Activated CD4-positive, alpha-beta memory T cell treated with anti-CD3 and anti-CD28 coated beads, Interleukin-2, amount 10 ng/mL, durations not matched to agents 7 days and 5 days (primary cell): ENCODE measurements at regions not wholly inside any gene's neighbourhood (a gene's known extent, or its start where the extent isn't known, plus 50 kb on each side); places are given as distances from the start of the nearest gene placed in this dataset.

ENCODE experiments used
- CTCF ChIA-PET: fragments of 350-600 bp; sonication (Branson Sonifier 250); formaldehyde crosslinking; loops from one replicate; lab custom pipeline; 2021; ENCODE audit warnings: antibody characterized with exemption, inconsistent platforms; lab: Charles Lee
- POLR2A ChIA-PET: fragments of 350-600 bp; sonication (Branson Sonifier 250); formaldehyde crosslinking; loops from one replicate; lab custom pipeline; 2021; ENCODE audit warnings: antibody characterized with exemption; lab: Charles Lee
- DNase-seq: peaks from one replicate; pipeline ENCODE4 v3.0.0-alpha.2; 2020
- H3K27ac Mint-ChIP-seq: one replicate; pipeline ENCODE4 v1.8.0; 2021; ENCODE audit warnings: mild to moderate bottlenecking, mixed read lengths
- H3K27me3 Mint-ChIP-seq: one replicate; pipeline ENCODE4 v1.8.0; 2021; ENCODE audit warnings: mixed read lengths
- H3K36me3 Mint-ChIP-seq: one replicate; pipeline ENCODE4 v1.8.0; 2021; ENCODE audit warnings: low read depth, mixed read lengths
- H3K4me1 Mint-ChIP-seq: one replicate; pipeline ENCODE4 v1.8.0; 2021; ENCODE audit warnings: mixed read lengths
- H3K4me3 Mint-ChIP-seq: one replicate; pipeline ENCODE4 v1.8.0; 2021; ENCODE audit warnings: mild to moderate bottlenecking, mixed read lengths
- H3K9me3 Mint-ChIP-seq: one replicate; pipeline ENCODE4 v1.8.0; 2021; ENCODE audit warnings: mixed read lengths

DNA sequence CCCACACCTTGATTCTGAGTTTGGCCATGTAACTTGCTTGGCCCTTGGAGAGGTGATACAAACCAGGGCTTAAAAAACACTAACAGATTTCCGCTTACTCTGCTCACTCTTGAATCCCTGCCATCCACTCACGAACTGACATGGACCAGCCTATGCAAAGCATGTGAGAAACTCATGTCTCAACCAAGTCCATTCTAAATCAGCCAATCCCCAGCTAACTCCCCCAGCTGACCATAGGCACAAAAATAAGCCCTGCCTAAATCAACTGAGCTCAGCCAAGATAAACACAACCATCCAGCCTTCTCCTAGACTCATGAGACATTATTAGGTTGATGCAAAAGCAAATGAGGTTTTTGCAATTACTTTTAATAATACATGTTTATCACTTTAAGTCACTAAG is 353.9 kb upstream of the TBX3 start:
- Mint-ChIP-seq H3K4me3 (no peak overlapping the region), H3K9me3 (peaks cover 5% of the 10 kb centered on the region), H3K27me3 (no peaks in the 10 kb centered on the region), H3K4me1 (no peaks in the 10 kb centered on the region), H3K27ac (no peak overlapping the region), H3K36me3 (no peaks in the 10 kb centered on the region)
- ChIA-PET CTCF (no interaction called here), POLR2A (no interaction called here)
- DNase-seq, result no peak

DNA sequence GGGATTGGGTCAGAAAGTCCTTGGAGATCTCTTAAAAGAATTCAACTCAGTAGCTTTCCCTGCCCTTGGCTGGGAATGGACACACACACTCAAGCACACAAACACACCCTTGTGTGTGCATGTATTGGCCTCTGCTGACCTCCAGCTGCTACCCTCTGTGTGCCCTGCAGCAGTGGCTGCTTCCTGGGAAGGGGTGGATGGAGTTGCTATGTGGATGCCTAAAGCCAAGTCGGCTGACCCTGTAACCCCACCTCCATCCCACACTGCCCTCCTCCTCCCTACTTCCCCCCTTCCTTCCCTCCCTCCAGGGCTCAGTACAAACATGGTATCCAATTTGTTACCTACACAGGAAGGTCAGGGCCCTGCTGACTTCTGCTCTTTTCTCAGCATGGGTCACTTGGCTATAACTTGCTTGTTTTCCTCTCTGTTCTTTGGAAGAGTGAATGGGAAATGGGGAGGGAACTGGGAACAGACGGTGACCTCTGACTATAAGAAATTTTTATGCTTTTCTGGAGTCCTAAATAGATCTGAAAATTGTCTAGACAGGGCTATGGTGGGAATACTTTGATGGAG is 351.6 kb upstream of the TBX3 start:
- ChIA-PET CTCF (no interaction called here), POLR2A (no interaction called here)
- DNase-seq, result no peak
- Mint-ChIP-seq H3K36me3 (no peaks in the 10 kb centered on the region), H3K27ac (no peak overlapping the region), H3K27me3 (no peaks in the 10 kb centered on the region), H3K4me3 (no peak overlapping the region), H3K4me1 (no peaks in the 10 kb centered on the region), H3K9me3 (peaks cover 5% of the 10 kb centered on the region)

DNA sequence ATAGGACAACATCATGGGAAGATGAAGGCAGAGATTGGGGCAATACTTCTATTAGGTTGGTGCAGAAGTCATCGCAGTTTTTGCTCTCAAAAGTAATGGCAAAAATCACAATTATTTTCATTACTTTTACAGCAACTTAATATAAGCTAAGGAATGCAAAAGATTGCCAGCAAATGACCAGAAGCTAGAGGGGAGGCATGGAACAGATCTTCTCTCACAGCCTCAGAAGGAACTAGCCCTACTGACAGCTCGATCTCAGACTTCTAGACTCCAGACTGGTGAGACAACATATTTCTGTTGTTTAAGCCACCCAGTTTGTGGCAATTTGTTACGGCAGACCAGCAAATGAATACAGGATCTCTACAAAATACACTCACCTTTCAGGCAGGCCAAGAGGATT is 348.5 kb upstream of the TBX3 start:
- no peak overlapping the region for H3K27ac Mint-ChIP-seq
- ChIA-PET POLR2A (no interaction called here), CTCF (no interaction called here)
- no peak overlapping the region for H3K4me3 Mint-ChIP-seq
- no peaks in the 10 kb centered on the region for H3K36me3 Mint-ChIP-seq
- H3K27me3 Mint-ChIP-seq, result no peaks in the 10 kb centered on the region
- no peak for DNase-seq
- no peaks in the 10 kb centered on the region for H3K4me1 Mint-ChIP-seq
- H3K9me3 Mint-ChIP-seq, result peaks cover 6% of the 10 kb centered on the region

DNA sequence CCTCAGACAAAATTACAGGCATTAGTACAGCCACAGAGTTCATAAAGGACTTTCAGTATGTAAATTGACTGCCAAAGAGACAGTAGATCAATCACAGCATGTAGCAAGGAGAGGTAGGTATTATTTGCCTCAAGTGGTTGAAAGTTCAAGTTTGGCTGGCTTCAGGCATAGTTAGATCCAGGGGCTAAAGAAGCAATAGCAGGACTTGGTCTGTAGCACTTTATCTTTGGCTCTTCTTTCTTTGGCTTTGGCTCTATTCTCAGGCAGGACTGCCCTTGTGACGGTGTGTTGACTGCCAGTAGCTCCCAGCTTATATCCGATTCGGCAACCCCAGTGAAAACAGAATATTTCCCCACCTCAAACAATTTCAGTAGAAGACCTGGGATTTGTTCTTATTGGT is 346.0 kb upstream of the TBX3 start:
- H3K36me3 Mint-ChIP-seq, result no peaks in the 10 kb centered on the region
- H3K4me1 Mint-ChIP-seq, result no peaks in the 10 kb centered on the region
- POLR2A ChIA-PET, result no interaction called here
- no peaks in the 10 kb centered on the region for H3K27me3 Mint-ChIP-seq
- H3K27ac Mint-ChIP-seq, result no peak overlapping the region
- no peak for DNase-seq
- no peak overlapping the region for H3K4me3 Mint-ChIP-seq
- H3K9me3 Mint-ChIP-seq, result peaks cover 8% of the 10 kb centered on the region
- CTCF ChIA-PET, result no interaction called here

DNA sequence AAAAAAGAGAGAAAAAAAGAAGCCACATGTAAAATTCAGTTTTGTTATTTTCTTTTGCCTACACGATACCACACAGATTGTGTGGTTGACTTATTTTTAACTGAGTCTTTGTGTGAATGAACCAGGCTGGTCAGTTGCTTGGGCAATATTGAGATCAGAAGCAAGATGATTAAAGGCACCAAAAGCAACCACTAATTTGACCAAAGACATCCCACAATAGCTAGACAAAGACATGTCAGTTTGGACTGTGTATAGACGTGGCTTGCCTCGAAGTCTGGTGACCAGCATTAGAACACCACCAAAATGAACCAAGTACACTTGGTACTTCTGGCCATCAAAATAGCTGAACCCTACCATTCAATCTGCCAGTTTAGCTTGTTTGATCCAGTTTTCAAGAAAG is 340.6 kb upstream of the TBX3 start:
- Mint-ChIP-seq H3K4me1 (no peaks in the 10 kb centered on the region), H3K36me3 (no peaks in the 10 kb centered on the region), H3K27ac (no peak overlapping the region), H3K27me3 (no peaks in the 10 kb centered on the region), H3K9me3 (peaks cover 13% of the 10 kb centered on the region), H3K4me3 (no peak overlapping the region)
- ChIA-PET CTCF (no interaction called here), POLR2A (no interaction called here)
- DNase-seq, result no peak

DNA sequence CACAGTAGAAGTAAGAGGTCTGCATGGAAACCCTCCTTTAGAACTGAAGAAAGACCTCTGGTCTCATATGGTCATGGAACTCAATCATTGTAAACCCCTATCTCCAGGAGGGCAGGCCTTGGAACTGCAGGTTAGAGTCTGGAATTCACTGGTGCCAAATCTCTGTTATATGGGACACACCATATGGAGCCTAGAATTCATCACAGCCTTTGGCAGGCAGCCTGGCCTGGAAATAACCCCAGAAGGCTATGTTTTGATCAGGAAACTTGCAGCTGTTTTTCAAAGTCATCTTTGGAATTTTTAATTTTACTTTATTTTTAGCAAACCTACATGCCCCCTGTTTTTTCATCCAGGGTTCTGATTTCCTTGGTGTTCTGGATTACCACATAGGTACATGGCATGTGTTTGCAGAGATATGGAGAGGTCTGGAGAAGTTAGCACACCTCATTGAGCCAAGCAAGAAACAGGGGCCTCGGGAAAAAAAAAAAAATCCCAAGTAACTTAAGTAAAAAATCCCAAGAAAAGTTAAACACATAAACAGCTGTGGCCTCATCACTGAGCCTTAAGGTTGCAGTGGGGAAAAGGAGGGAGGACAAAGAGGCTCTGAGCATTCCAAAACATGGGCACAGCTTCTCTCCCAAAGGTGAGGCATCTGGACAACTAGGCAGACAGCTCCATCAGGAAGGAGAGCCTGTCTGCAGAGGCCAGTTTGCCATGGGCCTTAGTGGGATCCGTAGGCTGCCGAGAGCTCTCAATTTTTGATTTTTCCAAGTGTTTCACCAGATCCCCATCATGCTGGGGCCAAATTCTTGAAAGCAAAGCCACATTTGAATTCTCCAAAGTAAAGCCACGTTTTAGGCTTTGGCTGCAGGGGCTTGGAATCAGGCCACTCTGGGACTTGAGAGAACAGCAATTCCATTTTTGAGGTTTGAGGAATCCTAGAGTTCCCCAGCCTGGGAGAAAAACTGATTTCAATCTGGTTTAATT is 339.6 kb upstream of the TBX3 start:
- no peaks in the 10 kb centered on the region for H3K4me1 Mint-ChIP-seq
- H3K4me3 Mint-ChIP-seq, result no peak overlapping the region
- no peaks in the 10 kb centered on the region for H3K36me3 Mint-ChIP-seq
- DNase-seq, result no peak
- peaks cover 14% of the 10 kb centered on the region for H3K9me3 Mint-ChIP-seq
- POLR2A ChIA-PET, result no interaction called here
- H3K27ac Mint-ChIP-seq, result no peak overlapping the region
- CTCF ChIA-PET, result interaction anchor here (0.5 kb wide), 1 partner anchor 129 kb away, joined by 4 read pairs; no protein-coding TSS in a partner anchor
- H3K27me3 Mint-ChIP-seq, result no peaks in the 10 kb centered on the region

DNA sequence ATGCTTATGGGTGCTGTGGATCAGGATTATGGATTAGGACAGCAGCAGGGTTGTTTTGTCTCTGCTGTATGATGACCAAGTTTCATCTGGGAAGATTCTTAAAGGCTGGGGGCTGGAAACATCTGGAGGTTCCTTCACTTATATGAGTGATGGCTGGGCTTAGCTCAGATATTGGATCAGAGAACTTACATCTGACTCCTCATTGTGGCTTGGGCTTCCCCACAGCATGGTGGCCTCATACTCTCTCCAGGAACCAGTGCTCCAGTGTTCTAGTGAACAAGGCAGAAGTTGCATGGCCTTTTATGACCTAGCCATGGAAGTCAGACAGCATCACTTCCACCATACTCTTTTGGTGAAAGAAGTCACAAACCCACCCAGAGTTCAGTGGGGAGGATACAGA is 336.1 kb upstream of the TBX3 start:
- ChIA-PET POLR2A (no interaction called here), CTCF (no interaction called here)
- H3K36me3 Mint-ChIP-seq, result no peaks in the 10 kb centered on the region
- peaks cover 10% of the 10 kb centered on the region for H3K9me3 Mint-ChIP-seq
- no peak overlapping the region for H3K4me3 Mint-ChIP-seq
- no peaks in the 10 kb centered on the region for H3K27me3 Mint-ChIP-seq
- H3K27ac Mint-ChIP-seq, result no peak overlapping the region
- DNase-seq, result no peak
- H3K4me1 Mint-ChIP-seq, result no peaks in the 10 kb centered on the region

DNA sequence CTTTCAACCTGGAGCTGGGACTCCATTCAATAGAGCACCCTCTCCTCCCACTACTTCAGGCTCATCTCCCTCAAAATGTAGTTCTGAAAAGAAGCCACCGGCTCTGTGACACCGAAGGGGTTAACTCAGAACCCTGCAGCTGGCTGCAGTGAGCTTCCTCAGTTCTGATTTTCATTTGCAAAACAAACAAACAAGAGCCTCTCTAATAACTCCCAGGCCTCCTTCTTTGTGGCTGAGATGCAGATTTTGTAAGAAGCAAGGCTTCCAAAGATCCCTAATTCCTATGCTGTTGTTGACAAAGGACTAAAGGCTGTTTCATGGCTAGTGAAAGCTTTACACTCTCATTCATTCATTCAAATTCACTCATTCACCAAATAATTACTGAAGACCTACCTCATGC is 333.4 kb upstream of the TBX3 start:
- H3K27me3 Mint-ChIP-seq, result no peaks in the 10 kb centered on the region
- H3K4me3 Mint-ChIP-seq, result no peak overlapping the region
- H3K36me3 Mint-ChIP-seq, result no peaks in the 10 kb centered on the region
- peaks cover 13% of the 10 kb centered on the region for H3K9me3 Mint-ChIP-seq
- ChIA-PET CTCF (no interaction called here), POLR2A (no interaction called here)
- no peaks in the 10 kb centered on the region for H3K4me1 Mint-ChIP-seq
- H3K27ac Mint-ChIP-seq, result no peak overlapping the region
- DNase-seq, result no peak

DNA sequence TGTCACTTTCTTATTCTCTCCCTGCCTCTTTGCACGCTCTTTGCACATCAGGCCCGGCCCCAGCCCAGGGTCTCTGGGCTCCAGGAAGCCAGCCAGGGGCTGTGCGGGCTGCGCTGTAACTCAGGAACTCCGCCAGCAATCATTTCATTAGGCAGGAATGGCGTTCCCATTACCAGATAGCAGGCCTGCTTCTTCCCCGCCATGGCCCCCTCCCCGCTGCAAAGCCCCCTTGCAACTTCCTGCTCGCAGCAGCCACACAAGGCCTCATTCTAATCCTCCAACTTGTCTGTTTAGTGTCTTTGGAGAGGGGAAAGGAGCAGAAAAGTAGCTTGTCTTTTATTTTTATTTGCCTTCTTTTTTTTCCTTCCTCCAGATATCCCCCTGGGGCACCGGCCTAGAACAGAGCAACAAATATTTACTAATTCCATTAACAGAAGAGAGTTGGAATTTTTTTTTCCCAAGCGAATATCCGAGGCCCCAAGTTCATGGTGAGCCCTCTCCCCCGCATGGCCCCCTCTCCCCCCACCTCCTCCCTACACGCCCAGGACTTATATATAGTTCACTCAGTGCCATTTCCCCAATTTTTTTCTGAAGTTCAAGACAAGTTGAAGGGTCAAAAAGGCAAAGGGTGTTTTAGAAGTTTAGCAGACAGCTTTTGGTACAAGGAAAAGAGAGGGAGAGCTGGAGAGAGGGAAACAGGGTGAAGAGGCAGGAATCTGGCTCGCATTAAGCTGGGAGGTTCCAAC is 329.4 kb upstream of the TBX3 start:
- Mint-ChIP-seq H3K27me3 (no peaks in the 10 kb centered on the region), H3K27ac (no peak overlapping the region), H3K9me3 (peaks cover 5% of the 10 kb centered on the region), H3K4me1 (no peaks in the 10 kb centered on the region), H3K4me3 (no peak overlapping the region), H3K36me3 (no peaks in the 10 kb centered on the region)
- POLR2A ChIA-PET, result no interaction called here
- DNase-seq, result no peak
- CTCF ChIA-PET, result no interaction called here

DNA sequence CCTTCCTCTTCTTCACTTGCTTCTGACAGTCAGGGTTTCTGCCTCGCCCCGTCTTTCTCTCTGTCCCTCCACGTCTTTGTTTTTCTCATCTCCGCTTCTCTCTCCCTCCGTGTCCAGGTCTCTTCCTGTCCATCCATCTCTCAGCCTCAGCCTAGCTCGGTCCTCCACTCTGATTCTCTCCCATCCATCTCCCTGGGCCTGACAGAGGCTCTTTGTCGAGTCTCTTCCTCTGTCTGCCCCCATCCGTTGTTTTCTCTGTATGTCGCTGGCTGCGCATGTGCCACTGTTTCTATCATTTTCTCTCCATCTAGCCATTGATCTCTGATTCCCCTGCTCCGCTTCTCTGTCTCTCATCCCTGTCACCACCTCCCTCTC is 328.9 kb upstream of the TBX3 start:
- peaks cover 9% of the 10 kb centered on the region for H3K9me3 Mint-ChIP-seq
- H3K27me3 Mint-ChIP-seq, result no peaks in the 10 kb centered on the region
- no peak for DNase-seq
- no peak overlapping the region for H3K27ac Mint-ChIP-seq
- no peaks in the 10 kb centered on the region for H3K4me1 Mint-ChIP-seq
- ChIA-PET CTCF (no interaction called here), POLR2A (no interaction called here)
- no peak overlapping the region for H3K4me3 Mint-ChIP-seq
- no peaks in the 10 kb centered on the region for H3K36me3 Mint-ChIP-seq

DNA sequence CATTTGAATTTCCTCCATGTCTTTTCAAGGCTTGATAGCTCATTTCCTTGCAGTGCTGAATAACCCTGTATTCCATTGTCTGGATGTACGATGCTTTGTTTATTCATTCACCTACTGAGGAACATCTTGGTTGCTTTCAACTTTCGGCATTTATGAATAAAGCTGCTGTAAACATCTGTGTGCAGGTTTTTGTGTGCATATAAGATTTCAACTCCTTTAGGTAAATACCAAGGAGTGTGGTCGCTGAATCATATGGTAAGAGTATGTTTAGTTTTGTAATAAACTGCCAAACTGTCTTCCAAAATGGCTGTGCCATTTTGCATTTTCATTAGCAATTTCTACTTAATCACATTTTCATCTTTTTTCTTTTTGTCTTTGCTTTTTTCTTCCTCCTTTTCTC is 327.7 kb upstream of the TBX3 start:
- POLR2A ChIA-PET, result no interaction called here
- H3K9me3 Mint-ChIP-seq, result peaks cover 9% of the 10 kb centered on the region
- no peak for DNase-seq
- H3K27ac Mint-ChIP-seq, result no peak overlapping the region
- H3K4me3 Mint-ChIP-seq, result no peak overlapping the region
- no peaks in the 10 kb centered on the region for H3K36me3 Mint-ChIP-seq
- CTCF ChIA-PET, result no interaction called here
- H3K4me1 Mint-ChIP-seq, result no peaks in the 10 kb centered on the region
- no peaks in the 10 kb centered on the region for H3K27me3 Mint-ChIP-seq

DNA sequence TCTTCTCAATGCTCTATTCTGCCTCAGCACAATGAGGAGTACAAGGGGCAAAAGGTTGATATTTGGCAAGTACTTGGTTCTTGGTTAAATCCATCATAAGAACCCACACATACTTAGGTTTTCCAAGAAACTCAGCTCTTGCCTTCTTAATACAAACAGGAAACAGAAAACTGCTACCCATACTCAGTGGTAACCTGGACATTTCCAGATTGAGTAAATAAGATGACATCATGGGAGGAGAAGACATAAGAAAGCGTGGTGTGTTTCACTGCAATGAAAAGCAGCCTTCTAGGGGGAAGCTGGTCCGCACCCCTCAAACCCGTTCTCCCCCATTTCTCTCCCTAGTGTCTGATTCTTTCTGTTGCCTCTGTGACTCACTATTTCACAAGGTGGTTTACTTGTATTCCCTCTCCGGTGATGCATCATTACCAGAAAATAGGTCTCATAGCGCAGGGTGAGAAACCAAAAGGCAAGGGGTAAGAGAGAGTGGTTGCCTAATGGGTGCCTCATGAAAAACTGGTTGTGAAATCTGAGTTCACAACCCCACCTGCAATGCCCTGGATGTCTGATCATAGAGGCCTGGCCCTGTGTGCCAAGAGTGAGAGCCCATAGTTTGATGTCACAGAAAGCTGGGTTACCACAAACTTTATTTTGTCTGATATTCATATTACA is 326.5 kb upstream of the TBX3 start:
- ChIA-PET CTCF (no interaction called here), POLR2A (no interaction called here)
- no peak overlapping the region for H3K27ac Mint-ChIP-seq
- H3K36me3 Mint-ChIP-seq, result no peaks in the 10 kb centered on the region
- H3K4me1 Mint-ChIP-seq, result no peaks in the 10 kb centered on the region
- no peaks in the 10 kb centered on the region for H3K27me3 Mint-ChIP-seq
- H3K4me3 Mint-ChIP-seq, result no peak overlapping the region
- peaks cover 18% of the 10 kb centered on the region for H3K9me3 Mint-ChIP-seq
- DNase-seq, result no peak

DNA sequence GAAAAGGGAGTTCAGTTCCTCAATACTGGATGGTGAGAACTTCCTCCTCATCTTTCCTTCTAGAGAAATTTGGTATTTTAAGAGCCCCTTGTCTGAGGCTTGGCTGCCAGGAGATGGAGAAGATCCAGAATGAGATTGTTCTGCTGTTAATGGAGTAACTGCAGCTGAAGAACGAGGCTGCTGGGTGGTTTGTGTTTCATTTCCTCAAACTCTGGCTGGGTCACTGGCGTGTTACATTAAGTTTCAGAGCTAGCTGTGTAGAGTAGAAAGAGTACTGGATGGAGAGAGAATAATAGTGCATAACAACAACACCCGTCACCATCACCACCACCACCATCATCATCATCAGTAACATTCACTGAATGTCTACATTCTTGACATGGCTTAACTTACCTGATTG is 325.0 kb upstream of the TBX3 start:
- Mint-ChIP-seq H3K27ac (no peak overlapping the region), H3K4me3 (no peak overlapping the region), H3K4me1 (no peaks in the 10 kb centered on the region), H3K27me3 (no peaks in the 10 kb centered on the region), H3K9me3 (peaks cover 18% of the 10 kb centered on the region), H3K36me3 (no peaks in the 10 kb centered on the region)
- DNase-seq, result no peak
- ChIA-PET POLR2A (no interaction called here), CTCF (no interaction called here)
